ENCODE measurements at regions not wholly inside any gene's neighbourhood (a gene's known extent, or its start where the extent isn't known, plus 50 kb on each side); places are given as distances from the start of the nearest gene placed in this dataset.
"Not testable (repeated sequence)": the region's sequence is repeated elsewhere in the genome, so short reads cannot be mapped to it uniquely, and the experiment has no call there.

DNA sequence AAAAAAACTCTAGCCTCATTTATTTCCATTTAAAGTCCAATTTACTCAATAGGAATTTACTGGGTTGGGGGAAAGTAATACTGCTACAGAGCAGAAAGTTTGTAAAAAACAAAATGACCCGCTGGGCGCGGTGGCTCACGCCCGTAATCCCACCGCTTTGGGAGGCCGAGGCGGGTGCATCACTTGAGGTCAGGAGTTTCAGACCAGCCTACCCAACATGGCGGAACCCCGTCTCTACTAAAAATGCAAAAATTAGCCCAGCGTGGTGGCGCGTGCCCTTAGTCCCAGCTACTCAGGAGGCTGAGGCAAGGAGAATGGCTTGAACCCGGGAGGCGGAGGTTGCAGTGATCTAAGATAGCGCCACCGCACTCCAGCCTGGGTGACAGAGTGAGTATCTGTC, 745.6 kb downstream of the SLITRK1 start:
- TF ChIP-seq, protein P1, sequence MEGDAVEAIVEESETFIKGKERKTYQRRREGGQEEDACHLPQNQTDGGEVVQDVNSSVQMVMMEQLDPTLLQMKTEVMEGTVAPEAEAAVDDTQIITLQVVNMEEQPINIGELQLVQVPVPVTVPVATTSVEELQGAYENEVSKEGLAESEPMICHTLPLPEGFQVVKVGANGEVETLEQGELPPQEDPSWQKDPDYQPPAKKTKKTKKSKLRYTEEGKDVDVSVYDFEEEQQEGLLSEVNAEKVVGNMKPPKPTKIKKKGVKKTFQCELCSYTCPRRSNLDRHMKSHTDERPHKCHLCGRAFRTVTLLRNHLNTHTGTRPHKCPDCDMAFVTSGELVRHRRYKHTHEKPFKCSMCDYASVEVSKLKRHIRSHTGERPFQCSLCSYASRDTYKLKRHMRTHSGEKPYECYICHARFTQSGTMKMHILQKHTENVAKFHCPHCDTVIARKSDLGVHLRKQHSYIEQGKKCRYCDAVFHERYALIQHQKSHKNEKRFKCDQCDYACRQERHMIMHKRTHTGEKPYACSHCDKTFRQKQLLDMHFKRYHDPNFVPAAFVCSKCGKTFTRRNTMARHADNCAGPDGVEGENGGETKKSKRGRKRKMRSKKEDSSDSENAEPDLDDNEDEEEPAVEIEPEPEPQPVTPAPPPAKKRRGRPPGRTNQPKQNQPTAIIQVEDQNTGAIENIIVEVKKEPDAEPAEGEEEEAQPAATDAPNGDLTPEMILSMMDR (IDR thresholded peaks at IDR 0.05; ENCODE audit: insufficient read depth, low read length) = no peak
- TF ChIP-seq GABPA (IDR thresholded peaks at IDR 0.05; ENCODE audit: low read depth) (no peak), SPI1 (IDR thresholded peaks at IDR 0.05; ENCODE audit: borderline replicate concordance, low read depth) (no peak), POLR2AphosphoS5 (IDR thresholded peaks at IDR 0.05; ENCODE audit: low read depth) (no peak)
- TF ChIP-seq, protein P2, sequence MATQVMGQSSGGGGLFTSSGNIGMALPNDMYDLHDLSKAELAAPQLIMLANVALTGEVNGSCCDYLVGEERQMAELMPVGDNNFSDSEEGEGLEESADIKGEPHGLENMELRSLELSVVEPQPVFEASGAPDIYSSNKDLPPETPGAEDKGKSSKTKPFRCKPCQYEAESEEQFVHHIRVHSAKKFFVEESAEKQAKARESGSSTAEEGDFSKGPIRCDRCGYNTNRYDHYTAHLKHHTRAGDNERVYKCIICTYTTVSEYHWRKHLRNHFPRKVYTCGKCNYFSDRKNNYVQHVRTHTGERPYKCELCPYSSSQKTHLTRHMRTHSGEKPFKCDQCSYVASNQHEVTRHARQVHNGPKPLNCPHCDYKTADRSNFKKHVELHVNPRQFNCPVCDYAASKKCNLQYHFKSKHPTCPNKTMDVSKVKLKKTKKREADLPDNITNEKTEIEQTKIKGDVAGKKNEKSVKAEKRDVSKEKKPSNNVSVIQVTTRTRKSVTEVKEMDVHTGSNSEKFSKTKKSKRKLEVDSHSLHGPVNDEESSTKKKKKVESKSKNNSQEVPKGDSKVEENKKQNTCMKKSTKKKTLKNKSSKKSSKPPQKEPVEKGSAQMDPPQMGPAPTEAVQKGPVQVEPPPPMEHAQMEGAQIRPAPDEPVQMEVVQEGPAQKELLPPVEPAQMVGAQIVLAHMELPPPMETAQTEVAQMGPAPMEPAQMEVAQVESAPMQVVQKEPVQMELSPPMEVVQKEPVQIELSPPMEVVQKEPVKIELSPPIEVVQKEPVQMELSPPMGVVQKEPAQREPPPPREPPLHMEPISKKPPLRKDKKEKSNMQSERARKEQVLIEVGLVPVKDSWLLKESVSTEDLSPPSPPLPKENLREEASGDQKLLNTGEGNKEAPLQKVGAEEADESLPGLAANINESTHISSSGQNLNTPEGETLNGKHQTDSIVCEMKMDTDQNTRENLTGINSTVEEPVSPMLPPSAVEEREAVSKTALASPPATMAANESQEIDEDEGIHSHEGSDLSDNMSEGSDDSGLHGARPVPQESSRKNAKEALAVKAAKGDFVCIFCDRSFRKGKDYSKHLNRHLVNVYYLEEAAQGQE (IDR thresholded peaks at IDR 0.05; ENCODE audit: insufficient replicate concordance, low read depth) = no peak
- Histone ChIP-seq H3K27me3 (ENCODE audit: insufficient read depth, poor library complexity, severe bottlenecking) (no peaks in the 10 kb centered on the region), H3K27ac (replicated peaks) (no peak overlapping the region), H3K4me3 (replicated peaks; ENCODE audit: insufficient read depth, low read length) (no peak overlapping the region)
- no peak for DNase-seq (ENCODE audit: low read depth in 1 of 2, low spot score in 1 of 2)

DNA sequence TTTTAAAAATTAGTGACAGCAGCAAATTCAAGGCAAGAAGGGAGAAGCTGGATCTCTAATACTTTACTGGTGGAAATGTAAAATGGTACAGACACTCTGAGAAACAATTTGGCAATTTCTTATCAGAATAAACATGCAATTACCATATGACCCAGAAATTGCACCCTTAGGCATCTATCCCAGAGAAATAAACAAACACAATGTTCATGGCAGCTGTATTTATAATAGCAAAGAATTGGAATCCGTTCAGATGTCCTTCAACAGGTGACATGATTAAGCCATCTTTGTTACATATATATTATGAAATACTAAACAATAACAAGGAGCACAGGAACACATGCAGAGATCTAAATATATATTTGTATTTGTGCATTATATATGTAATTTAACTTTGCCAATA, 756.5 kb downstream of the SLITRK1 start:
- TF ChIP-seq, protein P1 (IDR thresholded peaks at IDR 0.05; ENCODE audit: insufficient read depth, low read length) = no peak
- TF ChIP-seq POLR2AphosphoS5 (IDR thresholded peaks at IDR 0.05; ENCODE audit: low read depth) = no peak
- TF ChIP-seq, protein P2 (IDR thresholded peaks at IDR 0.05; ENCODE audit: insufficient replicate concordance, low read depth) = no peak
- no peak for TF ChIP-seq GABPA (IDR thresholded peaks at IDR 0.05; ENCODE audit: low read depth)
- TF ChIP-seq SPI1 (IDR thresholded peaks at IDR 0.05; ENCODE audit: borderline replicate concordance, low read depth) = no peak
- DNase-seq (ENCODE audit: low read depth in 1 of 2, low spot score in 1 of 2) = no peak
- no peak overlapping the region for H3K27ac ChIP-seq (replicated peaks)

DNA sequence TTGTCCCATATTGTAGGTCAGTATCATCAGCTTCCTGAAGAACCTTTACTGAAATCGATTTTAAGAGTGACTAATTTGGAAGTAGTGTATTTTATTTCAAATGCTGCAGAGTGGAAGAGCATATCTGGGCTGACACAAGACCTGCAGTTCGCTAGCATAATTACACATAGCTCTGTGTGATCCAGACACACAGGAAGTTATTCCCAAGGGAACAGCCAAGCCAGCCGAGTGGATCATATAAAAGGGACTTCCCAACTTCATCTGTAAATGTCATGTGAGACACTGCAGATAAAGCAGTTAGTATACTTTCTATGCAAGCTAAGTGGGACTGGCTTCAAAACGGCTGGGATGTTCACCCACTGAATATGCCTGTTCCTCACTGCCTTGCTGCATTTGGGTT, 760.4 kb downstream of the SLITRK1 start:
- no peak overlapping the region for H3K4me3 ChIP-seq (replicated peaks; ENCODE audit: insufficient read depth, low read length)
- no peak overlapping the region for H3K27ac ChIP-seq (replicated peaks)
- TF ChIP-seq, protein P1 (IDR thresholded peaks at IDR 0.05; ENCODE audit: insufficient read depth, low read length) = no peak
- no peak for TF ChIP-seq SPI1 (IDR thresholded peaks at IDR 0.05; ENCODE audit: borderline replicate concordance, low read depth)
- DNase-seq (ENCODE audit: low read depth in 1 of 2, low spot score in 1 of 2) = no peak
- no peaks in the 10 kb centered on the region for H3K27me3 ChIP-seq (ENCODE audit: insufficient read depth, poor library complexity, severe bottlenecking)

More for the DNA sequence above, 756.5 kb downstream of the SLITRK1 start:
- H3K27me3 ChIP-seq (ENCODE audit: insufficient read depth, poor library complexity, severe bottlenecking) = no peaks in the 10 kb centered on the region
- no peak overlapping the region for H3K4me3 ChIP-seq (replicated peaks; ENCODE audit: insufficient read depth, low read length)

DNA sequence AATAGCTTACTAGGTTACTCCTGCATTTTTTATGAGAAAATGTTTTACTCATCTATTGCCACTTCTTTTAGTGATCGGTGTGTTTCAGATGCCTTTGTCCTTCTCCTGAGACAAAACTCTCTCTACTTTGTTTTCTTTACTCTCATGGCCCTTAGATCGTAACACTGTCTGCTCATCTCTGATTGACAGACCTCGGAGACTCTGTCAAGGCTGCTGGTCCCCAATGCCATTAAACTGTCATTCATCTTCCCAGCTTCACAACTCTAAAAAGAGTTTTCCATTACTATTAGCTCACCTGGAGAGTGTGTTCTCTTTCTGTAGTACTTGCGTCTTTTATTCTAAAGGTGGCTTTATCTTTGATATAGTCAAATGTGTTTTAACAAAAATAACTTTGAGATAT, 765.2 kb downstream of the SLITRK1 start:
- DNase-seq (ENCODE audit: low read depth in 1 of 2, low spot score in 1 of 2) = no peak
- TF ChIP-seq, protein P1 (IDR thresholded peaks at IDR 0.05; ENCODE audit: insufficient read depth, low read length) = no peak
- Histone ChIP-seq H3K4me3 (replicated peaks; ENCODE audit: insufficient read depth, low read length) (no peak overlapping the region), H3K27me3 (ENCODE audit: insufficient read depth, poor library complexity, severe bottlenecking) (no peaks in the 10 kb centered on the region), H3K27ac (replicated peaks) (no peak overlapping the region)

DNA sequence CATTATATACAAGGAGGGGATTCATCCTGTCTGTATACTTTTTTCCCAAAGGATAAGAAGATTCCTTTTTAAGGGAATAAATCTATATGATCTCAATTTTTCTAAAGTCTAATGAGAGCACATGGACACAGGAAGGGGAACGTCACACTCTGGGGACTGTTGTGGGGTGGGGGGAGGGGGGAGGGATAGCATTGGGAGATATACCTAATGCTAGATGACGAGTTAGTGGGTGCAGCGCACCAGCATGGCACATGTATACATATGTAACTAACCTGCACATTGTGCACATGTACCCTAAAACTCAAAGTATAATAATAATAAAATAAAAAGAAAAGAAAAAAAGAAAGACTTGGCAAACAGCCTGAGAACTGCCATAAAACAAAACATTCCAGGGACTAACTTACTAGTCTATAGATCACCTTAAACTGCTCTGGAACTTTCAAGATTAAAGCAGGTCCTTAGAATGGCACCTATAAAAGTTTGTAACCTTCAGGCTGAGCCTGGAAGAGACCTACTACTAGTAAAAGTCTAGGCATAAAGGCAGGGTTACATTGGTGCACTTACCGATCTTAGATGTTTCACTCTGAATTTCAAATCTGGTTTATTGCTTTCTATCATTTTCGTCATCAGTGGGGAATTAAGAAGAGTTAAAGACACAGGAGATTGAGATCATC, 780.6 kb downstream of the SLITRK1 start:
- not testable (repeated sequence) for H3K4me3 ChIP-seq (replicated peaks; ENCODE audit: insufficient read depth, low read length); H3K27ac ChIP-seq (replicated peaks); H3K27me3 ChIP-seq (ENCODE audit: insufficient read depth, poor library complexity, severe bottlenecking); DNase-seq (ENCODE audit: low read depth in 1 of 2, low spot score in 1 of 2)

All from HL-60 (cell line).